GM21381 (cell line): ENCODE measurements at regions not wholly inside any gene's neighbourhood (a gene's known extent, or its start where the extent isn't known, plus 50 kb on each side); places are given as distances from the start of the nearest gene placed in this dataset.

Source experiments
- ATAC-seq: cut with Tn5 transposase; IDR thresholded peaks from one replicate; pipeline ENCODE4 v1.9.1; 2021; ENCODE audit warnings: mild to moderate bottlenecking, moderate library complexity; ENCODE audit not compliant: unreplicated experiment

DNA sequence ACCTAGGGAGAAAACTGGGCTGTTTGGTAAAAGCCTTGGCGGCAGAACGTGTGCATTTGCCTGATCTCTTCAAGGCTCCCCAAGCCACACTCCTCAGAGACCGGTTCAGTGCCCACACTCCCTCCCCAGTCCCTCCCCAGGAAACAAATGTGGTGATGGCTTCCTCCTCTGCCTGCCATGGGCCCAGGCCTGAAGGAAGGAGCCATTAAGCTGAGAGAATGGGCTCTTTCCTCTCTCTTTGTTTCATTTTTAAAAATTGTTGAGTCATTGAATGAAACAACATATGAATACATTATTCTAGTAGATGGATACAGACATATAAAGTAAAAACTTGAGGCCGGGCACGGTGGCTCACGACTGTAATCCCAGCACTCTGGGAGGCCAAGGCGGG, 50.6 kb upstream of the YWHAQ start:
- ATAC-seq: no peak

DNA sequence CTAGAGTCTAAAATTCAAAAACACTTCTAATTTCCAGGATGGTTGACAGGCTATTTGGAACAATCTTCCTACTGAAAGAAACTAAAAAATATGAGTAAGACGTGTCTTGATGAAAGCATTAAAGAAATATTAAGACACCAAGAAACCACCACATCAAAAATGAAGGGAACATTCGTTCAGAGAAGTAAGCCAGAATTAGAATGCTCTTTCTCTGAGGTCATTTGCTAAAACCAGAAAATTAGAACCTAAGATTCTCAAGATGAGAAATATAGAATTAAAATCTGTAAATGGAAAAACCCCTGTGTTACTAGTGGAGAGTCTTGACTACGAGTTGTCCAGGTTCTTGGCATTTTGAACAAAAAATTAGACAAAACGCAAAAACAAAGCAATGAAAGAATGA, 54.8 kb upstream of the YWHAQ start:
- no peak for ATAC-seq

DNA sequence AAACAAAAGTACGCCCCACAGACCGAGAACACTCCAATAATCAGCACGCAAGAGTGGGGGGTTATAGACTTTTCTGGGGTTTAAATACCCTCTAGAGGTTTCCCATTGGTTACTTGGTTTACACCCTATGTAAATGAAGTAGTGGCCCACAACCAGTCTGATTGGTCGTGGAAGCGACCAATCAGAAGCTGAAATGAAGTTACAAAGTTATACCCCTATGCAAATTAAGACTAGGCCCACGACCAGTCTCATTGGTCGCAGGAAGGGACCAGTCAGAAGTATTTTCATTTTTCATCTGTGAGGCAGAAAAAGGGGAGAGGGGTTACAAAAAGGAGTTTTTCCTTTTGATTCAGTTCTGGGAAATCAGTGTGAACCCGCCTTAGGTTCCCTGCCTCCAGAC, 55.3 kb upstream of the YWHAQ start:
- ATAC-seq: no peak

- no peak for ATAC-seq
Measured at GRCh38 chr2:9690252-9690651, 59.5 kb upstream of the YWHAQ start.

- no peak for ATAC-seq
Measured at GRCh38 chr2:9690716-9691498, 60.1 kb upstream of the YWHAQ start.

DNA sequence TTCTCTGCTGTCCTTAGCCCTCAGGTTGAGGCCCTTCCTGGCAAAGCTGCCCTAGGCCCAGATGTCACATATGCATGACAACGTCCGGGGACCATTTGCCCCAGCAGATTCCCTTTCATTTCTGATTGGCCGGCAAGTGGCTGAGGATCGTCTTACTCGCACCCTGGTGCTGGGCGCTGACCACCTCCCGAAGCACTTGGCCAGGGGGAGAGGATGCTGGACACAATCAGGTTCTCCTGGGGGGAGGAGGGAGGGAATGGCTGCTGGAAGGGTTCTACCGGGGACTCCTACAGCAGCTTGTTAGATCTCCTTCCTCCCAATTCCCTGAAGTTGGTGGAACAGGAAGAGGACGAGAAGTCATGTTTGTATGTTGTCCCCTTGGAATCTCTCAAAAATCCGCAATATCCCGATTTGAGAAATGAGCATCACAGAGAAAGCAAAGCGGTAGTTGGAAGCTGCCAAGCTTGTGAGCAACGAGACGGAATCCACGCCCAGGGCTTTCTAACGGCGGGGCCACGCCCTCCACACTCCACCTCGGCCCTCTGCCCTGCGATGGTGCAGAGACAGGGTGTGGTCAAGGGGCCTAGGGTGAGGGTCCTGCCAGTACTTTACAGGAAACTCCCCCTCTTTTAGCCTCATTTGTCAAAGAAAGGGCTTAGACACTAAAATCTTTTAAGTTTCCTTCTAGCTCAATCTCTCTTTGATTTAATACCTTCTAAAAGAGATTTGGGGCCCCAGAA, 61.8 kb upstream of the YWHAQ start:
- ATAC-seq: peak; percentile 34

DNA sequence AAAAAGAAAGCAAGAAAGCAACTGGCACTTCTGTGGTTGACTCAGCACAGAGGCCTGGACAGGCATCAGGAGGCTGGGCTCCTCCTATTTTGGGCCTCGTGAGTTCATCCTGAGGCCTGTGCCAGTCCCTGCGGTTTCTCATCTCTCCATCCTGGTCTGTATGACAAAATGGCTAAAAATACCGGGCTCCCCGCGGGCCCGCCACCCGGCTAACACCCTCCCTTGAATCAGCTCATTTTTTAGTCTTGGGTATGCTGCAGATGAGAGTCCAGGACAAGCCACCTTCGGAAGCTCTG, 62.3 kb upstream of the YWHAQ start:
- peak; percentile 50 for ATAC-seq

DNA sequence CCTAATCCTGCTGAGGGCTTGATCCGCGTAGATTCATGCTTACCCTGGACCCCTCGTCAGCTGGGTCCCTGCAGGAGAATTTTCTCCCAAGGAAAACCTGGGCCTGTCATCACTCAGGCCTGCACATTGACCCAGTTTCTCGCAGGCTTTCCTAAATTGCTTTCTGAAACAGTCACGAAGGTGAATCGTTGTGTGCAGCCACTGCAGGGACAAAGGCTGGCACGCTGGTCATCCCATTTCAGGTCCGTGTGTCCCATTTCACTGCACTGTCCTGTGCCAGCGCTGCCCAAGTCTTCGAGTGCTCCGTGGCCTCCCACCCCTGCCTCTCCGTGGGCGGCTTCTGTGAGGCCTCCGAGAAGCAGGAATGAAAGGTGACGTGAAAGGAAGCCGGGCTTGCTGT, 62.8 kb upstream of the YWHAQ start:
- ATAC-seq: no peak

DNA sequence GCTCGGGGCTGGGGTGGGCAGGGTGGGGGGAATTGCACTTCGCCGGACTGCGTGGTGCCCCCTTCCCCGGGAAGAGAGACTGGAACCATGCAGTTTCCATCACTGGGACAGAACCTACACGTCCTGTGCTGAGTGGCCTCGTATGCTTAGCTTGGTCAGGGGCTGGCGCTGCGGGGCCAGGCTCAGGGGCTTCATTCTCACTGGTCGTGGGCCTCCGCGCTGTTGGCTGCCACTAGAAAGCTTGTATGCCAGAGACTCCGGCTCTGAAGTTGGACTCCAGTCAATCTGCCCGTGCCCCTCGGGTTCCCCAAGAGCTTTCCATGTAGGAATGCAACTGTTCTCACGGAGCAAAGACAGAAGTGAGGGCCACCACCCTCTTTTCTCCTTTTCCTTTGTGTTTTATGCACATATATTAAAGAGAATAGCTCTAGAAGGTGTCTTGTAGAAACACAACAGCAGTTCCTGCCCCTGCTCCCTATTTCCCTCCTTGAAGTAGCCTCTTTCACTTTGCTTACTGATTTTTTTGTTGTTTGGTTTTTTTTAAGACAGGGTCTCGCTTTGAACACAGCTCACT, 64.0 kb upstream of the YWHAQ start:
- ATAC-seq: no peak

GRCh38 chr2:9695941-9696340, 65.1 kb upstream of the YWHAQ start:
- no peak for ATAC-seq

GRCh38 chr2:9696731-9697130, 65.9 kb upstream of the YWHAQ start:
- no peak for ATAC-seq

GRCh38 chr2:9697909-9698308, 67.1 kb upstream of the YWHAQ start:
- ATAC-seq: no peak

- ATAC-seq: no peak
Measured at GRCh38 chr2:9699139-9700108, 68.6 kb upstream of the YWHAQ start.

GRCh38 chr2:9700109-9700495, 69.3 kb upstream of the YWHAQ start:
- ATAC-seq: no peak

GRCh38 chr2:9702604-9703084, 71.8 kb upstream of the YWHAQ start:
- no peak for ATAC-seq

- no peak for ATAC-seq
Measured at GRCh38 chr2:9703085-9703678, 72.4 kb upstream of the YWHAQ start.

- ATAC-seq: no peak
Measured at GRCh38 chr2:9703701-9704221, 73.0 kb upstream of the YWHAQ start.

GRCh38 chr2:9704600-9704999, 73.8 kb upstream of the YWHAQ start:
- ATAC-seq: no peak

DNA sequence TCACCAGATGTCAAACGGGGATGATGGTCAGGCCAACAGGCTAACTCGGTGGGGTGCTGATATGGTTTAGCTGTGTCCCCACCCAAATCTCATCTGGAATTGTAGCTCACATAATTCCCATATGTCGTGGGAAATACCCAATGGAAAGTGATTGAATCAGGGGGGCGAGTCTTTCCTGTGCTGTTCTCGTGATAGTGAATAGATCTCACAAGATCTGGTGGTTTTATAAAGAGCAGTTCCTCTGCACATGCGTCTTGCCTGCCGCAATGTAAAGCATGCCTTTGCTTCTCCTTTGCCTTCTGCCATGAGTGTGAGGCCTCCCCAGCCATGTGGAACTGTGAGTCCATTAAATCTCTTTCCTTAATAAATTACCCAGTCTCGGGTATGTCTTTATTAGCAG, 74.4 kb upstream of the YWHAQ start:
- no peak for ATAC-seq

DNA sequence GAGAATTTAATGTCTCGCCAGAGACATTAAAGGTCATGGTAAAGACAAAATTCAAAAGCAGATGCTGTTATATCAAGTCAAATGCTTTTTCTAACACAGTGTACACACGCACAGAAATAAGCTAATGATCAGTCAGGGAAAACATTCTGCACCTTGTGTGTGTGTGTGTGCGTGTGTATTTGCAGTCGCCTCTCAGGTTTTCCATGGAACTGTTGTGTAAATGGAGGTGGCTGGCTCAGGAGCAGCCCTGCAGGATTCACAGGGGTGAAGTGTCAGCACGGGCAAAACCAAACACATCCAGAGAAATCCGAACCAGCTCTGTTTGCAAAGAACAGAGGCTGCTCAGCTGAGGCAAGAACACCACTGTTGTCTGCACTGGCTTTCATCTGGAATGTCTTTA, 76.2 kb upstream of the YWHAQ start:
- ATAC-seq: no peak
